ENCODE measurements at regions not wholly inside any gene's neighbourhood (a gene's known extent, or its start where the extent isn't known, plus 50 kb on each side); places are given as distances from the start of the nearest gene placed in this dataset.

DNA sequence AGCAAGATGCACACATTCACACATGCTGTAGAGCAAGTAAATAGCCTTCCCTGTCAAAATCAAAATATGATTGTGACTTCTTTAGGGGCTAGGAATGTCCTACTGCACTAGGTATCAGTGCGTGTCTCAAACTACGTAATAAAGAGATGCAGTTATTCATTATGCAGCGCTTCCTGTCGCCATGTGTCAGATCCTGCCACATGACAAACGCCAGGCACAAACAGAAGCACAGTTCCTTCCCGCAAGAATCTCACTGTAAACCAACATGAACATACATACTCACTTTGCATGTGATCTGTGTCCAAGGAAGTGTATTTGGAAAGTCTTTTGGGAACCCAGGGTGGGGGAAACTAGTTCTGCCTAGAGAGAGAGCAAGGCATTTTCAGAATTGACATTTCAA, 599.9 kb downstream of the RNF144A start:
- TF ChIP-seq, protein P1, sequence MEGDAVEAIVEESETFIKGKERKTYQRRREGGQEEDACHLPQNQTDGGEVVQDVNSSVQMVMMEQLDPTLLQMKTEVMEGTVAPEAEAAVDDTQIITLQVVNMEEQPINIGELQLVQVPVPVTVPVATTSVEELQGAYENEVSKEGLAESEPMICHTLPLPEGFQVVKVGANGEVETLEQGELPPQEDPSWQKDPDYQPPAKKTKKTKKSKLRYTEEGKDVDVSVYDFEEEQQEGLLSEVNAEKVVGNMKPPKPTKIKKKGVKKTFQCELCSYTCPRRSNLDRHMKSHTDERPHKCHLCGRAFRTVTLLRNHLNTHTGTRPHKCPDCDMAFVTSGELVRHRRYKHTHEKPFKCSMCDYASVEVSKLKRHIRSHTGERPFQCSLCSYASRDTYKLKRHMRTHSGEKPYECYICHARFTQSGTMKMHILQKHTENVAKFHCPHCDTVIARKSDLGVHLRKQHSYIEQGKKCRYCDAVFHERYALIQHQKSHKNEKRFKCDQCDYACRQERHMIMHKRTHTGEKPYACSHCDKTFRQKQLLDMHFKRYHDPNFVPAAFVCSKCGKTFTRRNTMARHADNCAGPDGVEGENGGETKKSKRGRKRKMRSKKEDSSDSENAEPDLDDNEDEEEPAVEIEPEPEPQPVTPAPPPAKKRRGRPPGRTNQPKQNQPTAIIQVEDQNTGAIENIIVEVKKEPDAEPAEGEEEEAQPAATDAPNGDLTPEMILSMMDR (IDR thresholded peaks at IDR 0.05): no peak
- TF ChIP-seq POLR2A (IDR thresholded peaks at IDR 0.05): no peak
